ENCODE measurements at regions not wholly inside any gene's neighbourhood (a gene's known extent, or its start where the extent isn't known, plus 50 kb on each side); places are given as distances from the start of the nearest gene placed in this dataset.

DNA sequence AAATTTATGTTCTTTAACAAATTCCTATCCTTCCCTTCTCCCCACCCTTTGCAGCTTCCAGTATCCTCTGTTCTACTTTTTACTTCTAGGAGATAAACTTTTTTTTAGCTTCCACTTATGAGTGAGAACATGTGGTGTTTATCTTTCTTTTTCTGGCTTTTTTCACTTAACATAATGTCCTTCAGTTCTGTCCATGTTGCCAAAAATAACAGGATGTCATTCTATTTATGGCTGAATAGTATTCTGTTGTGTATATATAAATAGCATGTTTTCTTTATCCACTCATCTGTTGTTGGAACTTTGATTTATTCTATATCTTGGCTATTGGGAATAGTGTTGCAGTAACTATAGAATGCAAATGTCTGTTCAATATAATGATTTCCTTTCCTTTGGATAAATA, 1191.2 kb downstream of the CNTNAP5 start:
- no peaks in the 10 kb centered on the region for H3F3A ChIP-seq (ENCODE audit: insufficient read depth, low read length)
- no peak overlapping the region for H3K9ac ChIP-seq (ENCODE audit: low read length)
- H3K4me2 ChIP-seq (ENCODE audit: low read depth, low read length): no peak overlapping the region

DNA sequence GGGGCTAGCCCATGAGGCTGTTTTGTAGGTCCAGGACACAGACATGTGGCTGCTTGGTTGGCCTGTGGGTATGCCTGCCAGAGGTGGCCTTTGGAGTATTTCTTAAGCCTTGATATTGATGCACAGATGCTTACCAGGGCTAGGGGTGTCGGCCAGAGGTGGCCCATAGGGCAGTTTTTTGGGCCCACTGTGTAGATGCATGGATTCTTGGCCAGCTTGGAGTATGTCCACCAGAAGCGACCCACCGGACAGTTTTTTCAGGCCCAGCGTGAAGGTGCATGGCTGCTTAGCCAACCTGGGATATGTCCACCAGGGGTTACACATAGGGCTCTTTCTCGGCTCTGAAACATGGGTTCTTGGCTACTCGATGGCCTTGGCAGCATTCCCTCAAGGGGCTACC, 1199.1 kb downstream of the CNTNAP5 start:
- H3K4me3 ChIP-seq (ENCODE audit: low read length): no peak overlapping the region
- no peaks in the 10 kb centered on the region for H3K9me3 ChIP-seq (replicated peaks; ENCODE audit: insufficient read depth, low read length)
- H3K4me1 ChIP-seq (ENCODE audit: low read length): no peaks in the 10 kb centered on the region
- H3K27me3 ChIP-seq (replicated peaks; ENCODE audit: insufficient read depth, low read length): no peaks in the 10 kb centered on the region
- no peak overlapping the region for H3K4me2 ChIP-seq (ENCODE audit: low read depth, low read length)
- TF ChIP-seq, protein P1, sequence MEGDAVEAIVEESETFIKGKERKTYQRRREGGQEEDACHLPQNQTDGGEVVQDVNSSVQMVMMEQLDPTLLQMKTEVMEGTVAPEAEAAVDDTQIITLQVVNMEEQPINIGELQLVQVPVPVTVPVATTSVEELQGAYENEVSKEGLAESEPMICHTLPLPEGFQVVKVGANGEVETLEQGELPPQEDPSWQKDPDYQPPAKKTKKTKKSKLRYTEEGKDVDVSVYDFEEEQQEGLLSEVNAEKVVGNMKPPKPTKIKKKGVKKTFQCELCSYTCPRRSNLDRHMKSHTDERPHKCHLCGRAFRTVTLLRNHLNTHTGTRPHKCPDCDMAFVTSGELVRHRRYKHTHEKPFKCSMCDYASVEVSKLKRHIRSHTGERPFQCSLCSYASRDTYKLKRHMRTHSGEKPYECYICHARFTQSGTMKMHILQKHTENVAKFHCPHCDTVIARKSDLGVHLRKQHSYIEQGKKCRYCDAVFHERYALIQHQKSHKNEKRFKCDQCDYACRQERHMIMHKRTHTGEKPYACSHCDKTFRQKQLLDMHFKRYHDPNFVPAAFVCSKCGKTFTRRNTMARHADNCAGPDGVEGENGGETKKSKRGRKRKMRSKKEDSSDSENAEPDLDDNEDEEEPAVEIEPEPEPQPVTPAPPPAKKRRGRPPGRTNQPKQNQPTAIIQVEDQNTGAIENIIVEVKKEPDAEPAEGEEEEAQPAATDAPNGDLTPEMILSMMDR (IDR thresholded peaks at IDR 0.05; ENCODE audit: low read length): no peak
- TF ChIP-seq EZH2 (optimal IDR thresholded peaks at IDR 0.05; ENCODE audit: low read depth, low read length) (no peak), EZH2phosphoT487 (IDR thresholded peaks at IDR 0.05; ENCODE audit: low read length) (no peak)
- no peaks in the 10 kb centered on the region for H3K9me2 ChIP-seq (replicated peaks; ENCODE audit: insufficient read depth, low read length)
- no peaks in the 10 kb centered on the region for H3K36me3 ChIP-seq (replicated peaks; ENCODE audit: insufficient read depth, low read length)
- H4K20me1 ChIP-seq (ENCODE audit: insufficient read depth, low read length): no peaks in the 10 kb centered on the region
- no peaks in the 10 kb centered on the region for H3K79me2 ChIP-seq (ENCODE audit: low read length)
- no peak overlapping the region for H3K9ac ChIP-seq (ENCODE audit: low read length)
- H3K27ac ChIP-seq (ENCODE audit: low read length): no peak overlapping the region
- H2AFZ ChIP-seq (ENCODE audit: low read length): no peak overlapping the region
- DNase-seq: no peak
- H3F3A ChIP-seq (ENCODE audit: insufficient read depth, low read length): no peaks in the 10 kb centered on the region

More for the DNA sequence above, 1191.2 kb downstream of the CNTNAP5 start:
- no peak for DNase-seq
- Histone ChIP-seq H3K27ac (ENCODE audit: low read length) (no peak overlapping the region), H3K4me1 (ENCODE audit: low read length) (no peaks in the 10 kb centered on the region), H2AFZ (ENCODE audit: low read length) (no peak overlapping the region), H3K9me2 (replicated peaks; ENCODE audit: insufficient read depth, low read length) (no peaks in the 10 kb centered on the region), H3K4me3 (ENCODE audit: low read length) (no peak overlapping the region), H3K79me2 (ENCODE audit: low read length) (no peaks in the 10 kb centered on the region), H3K36me3 (replicated peaks; ENCODE audit: insufficient read depth, low read length) (no peaks in the 10 kb centered on the region), H4K20me1 (ENCODE audit: insufficient read depth, low read length) (no peaks in the 10 kb centered on the region), H3K27me3 (replicated peaks; ENCODE audit: insufficient read depth, low read length) (no peaks in the 10 kb centered on the region), H3K9me3 (replicated peaks; ENCODE audit: insufficient read depth, low read length) (no peaks in the 10 kb centered on the region)
- TF ChIP-seq EZH2phosphoT487 (IDR thresholded peaks at IDR 0.05; ENCODE audit: low read length) (no peak), EZH2 (optimal IDR thresholded peaks at IDR 0.05; ENCODE audit: low read depth, low read length) (no peak)
- TF ChIP-seq, protein P1 (IDR thresholded peaks at IDR 0.05; ENCODE audit: low read length): no peak

DNA sequence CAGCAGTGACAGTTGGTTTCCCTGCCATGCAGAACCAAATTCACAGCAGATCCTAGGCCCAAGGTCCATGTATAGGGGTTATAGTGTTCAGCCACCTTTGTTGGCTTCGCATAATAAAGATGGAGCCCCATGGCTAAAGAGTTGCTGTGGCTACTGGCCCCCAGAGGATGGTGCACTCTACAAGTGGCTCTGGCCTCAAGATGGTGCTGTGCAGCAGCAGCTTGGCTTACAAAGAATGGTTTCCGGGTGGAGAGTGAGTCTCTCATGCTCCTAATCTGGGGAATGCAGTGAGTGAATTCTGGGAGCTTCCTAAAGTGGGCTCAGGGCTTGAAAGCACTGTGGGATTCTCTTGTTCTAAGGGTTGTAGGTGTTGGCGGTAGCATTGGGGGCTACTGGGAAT, 1199.7 kb downstream of the CNTNAP5 start:
- TF ChIP-seq EZH2phosphoT487 (IDR thresholded peaks at IDR 0.05; ENCODE audit: low read length) (no peak), EZH2 (optimal IDR thresholded peaks at IDR 0.05; ENCODE audit: low read depth, low read length) (no peak)
- TF ChIP-seq, protein P1 (IDR thresholded peaks at IDR 0.05; ENCODE audit: low read length): no peak
- no peaks in the 10 kb centered on the region for H3K9me3 ChIP-seq (replicated peaks; ENCODE audit: insufficient read depth, low read length)

More for the DNA sequence above, 1199.7 kb downstream of the CNTNAP5 start:
- Histone ChIP-seq H3K4me1 (ENCODE audit: low read length) (no peaks in the 10 kb centered on the region), H3K9ac (ENCODE audit: low read length) (no peak overlapping the region), H3K79me2 (ENCODE audit: low read length) (no peaks in the 10 kb centered on the region), H3K36me3 (replicated peaks; ENCODE audit: insufficient read depth, low read length) (no peaks in the 10 kb centered on the region), H3F3A (ENCODE audit: insufficient read depth, low read length) (no peaks in the 10 kb centered on the region), H3K27ac (ENCODE audit: low read length) (no peak overlapping the region), H3K4me2 (ENCODE audit: low read depth, low read length) (no peak overlapping the region), H3K4me3 (ENCODE audit: low read length) (no peak overlapping the region), H2AFZ (ENCODE audit: low read length) (no peak overlapping the region), H3K27me3 (replicated peaks; ENCODE audit: insufficient read depth, low read length) (no peaks in the 10 kb centered on the region), H4K20me1 (ENCODE audit: insufficient read depth, low read length) (no peaks in the 10 kb centered on the region), H3K9me2 (replicated peaks; ENCODE audit: insufficient read depth, low read length) (no peaks in the 10 kb centered on the region)
- no peak for DNase-seq
